HEK293T (cell line): ENCODE measurements at regions not wholly inside any gene's neighbourhood (a gene's known extent, or its start where the extent isn't known, plus 50 kb on each side); places are given as distances from the start of the nearest gene placed in this dataset.
"Not testable (repeated sequence)": the region's sequence is repeated elsewhere in the genome, so short reads cannot be mapped to it uniquely, and the experiment has no call there.

Source experiments
- BHLHE40 ChIP-seq: fragments of 450-650 bp; IDR thresholded peaks from 2 replicates; pipeline ENCODE4 v1.6.1; 2016; ENCODE audit warnings: mild to moderate bottlenecking, moderate library complexity, borderline replicate concordance
- CTBP1 ChIP-seq: fragments of 450-650 bp; IDR thresholded peaks from 2 replicates; pipeline ENCODE4 v1.6.1; 2016; ENCODE audit warnings: borderline replicate concordance
- ELF4 ChIP-seq: fragments of 450-650 bp; IDR thresholded peaks from 2 replicates; pipeline ENCODE4 v1.6.1; 2017; ENCODE audit warnings: antibody characterized with exemption
- FOXA1 ChIP-seq: fragments of 450-650 bp; IDR thresholded peaks from 2 replicates; pipeline ENCODE4 v1.6.1; 2016; ENCODE audit warnings: mild to moderate bottlenecking
- FOXK2 ChIP-seq: fragments of 450-650 bp; IDR thresholded peaks from 2 replicates; pipeline ENCODE4 v1.6.1; 2016; ENCODE audit warnings: mild to moderate bottlenecking
- FOXM1 ChIP-seq: fragments of 450-650 bp; IDR thresholded peaks from 2 replicates; pipeline ENCODE4 v1.6.1; 2017; ENCODE audit warnings: mild to moderate bottlenecking, borderline replicate concordance
- L3MBTL2 ChIP-seq: fragments of 450-650 bp; conservative IDR thresholded peaks from 2 replicates; pipeline ENCODE4 v1.6.1; 2016; ENCODE audit warnings: mild to moderate bottlenecking
- NFRKB ChIP-seq: fragments of 450-650 bp; IDR thresholded peaks from 2 replicates; pipeline ENCODE4 v1.6.1; 2016; ENCODE audit warnings: mild to moderate bottlenecking, moderate library complexity
- PKNOX1 ChIP-seq: fragments of 450-650 bp; IDR thresholded peaks from 2 replicates; pipeline ENCODE4 v1.6.1; 2016
- SP1 ChIP-seq: fragments of 450-650 bp; IDR thresholded peaks from 2 replicates; pipeline ENCODE4 v1.6.1; 2017
- SUZ12 ChIP-seq: fragments of 450-650 bp; IDR thresholded peaks from 2 replicates; pipeline ENCODE4 v1.6.1; 2016; ENCODE audit warnings: mild to moderate bottlenecking
- TARDBP ChIP-seq: fragments of 450-650 bp; IDR thresholded peaks from 2 replicates; pipeline ENCODE4 v1.6.1; 2016
- ZNF384 ChIP-seq: fragments of 450-650 bp; IDR thresholded peaks from 2 replicates; pipeline ENCODE4 v1.6.1; 2016

GRCh38 chr21:9778541-9778940, 742.8 kb upstream of the TPTE start:
- not testable (repeated sequence) for TF ChIP-seq ELF4, ZNF384, FOXM1, TARDBP, BHLHE40, L3MBTL2, SP1, FOXK2, CTBP1, FOXA1, NFRKB, SUZ12, PKNOX1
